WI38 (cell line): ENCODE measurements at regions not wholly inside any gene's neighbourhood (a gene's known extent, or its start where the extent isn't known, plus 50 kb on each side); places are given as distances from the start of the nearest gene placed in this dataset.

Experiments
- H3K4me3 ChIP-seq: 2 replicates; pipeline ENCODE4 v1.5.1; 2011; ENCODE audit warnings: low read depth, mild to moderate bottlenecking, control low read depth, low read length
- TF ChIP-seq, protein P1 (sequence below): IDR thresholded peaks from 2 replicates; pipeline ENCODE4 v1.5.1; 2012; ENCODE audit warnings: low read depth, mild to moderate bottlenecking, control low read depth, low read length

DNA sequence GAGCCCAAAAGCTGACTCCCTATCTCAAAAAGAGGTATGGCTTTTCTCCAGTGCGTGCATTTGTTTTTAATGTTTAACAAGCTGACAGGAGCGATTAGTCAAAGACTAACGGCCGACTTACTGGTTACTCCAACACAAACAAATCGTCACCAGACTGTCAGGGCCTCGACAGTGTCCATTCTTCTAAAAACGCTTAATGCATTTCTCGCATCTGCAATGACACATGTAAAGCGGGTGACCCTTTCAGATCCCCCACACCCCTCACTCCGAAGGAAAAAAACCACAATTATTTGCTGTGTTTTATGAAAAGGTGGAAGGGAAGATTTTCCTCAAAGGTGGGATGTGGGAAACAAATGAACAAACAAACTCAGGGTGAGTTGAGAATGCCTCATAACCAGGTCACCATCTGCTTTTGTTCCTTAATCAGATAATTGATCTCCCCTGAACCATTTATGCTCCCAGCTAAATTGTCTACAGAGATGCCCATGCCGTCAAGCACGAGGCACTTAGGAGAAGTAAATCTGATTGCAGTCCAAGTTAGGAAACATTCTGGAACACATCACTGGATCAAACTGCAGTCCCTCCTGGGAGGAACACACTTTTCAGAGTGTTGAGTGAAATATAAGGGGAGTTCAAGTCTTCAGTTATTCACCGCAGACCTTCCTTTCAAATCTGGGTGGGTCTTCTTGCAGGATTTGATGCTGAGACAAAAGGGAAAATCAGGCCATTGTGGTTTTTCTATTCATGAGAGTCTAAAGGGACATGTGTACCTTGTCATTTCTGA, 340.8 kb downstream of the CMPK2 start:
- H3K4me3 ChIP-seq, result no peak overlapping the region
- TF ChIP-seq, protein P1, sequence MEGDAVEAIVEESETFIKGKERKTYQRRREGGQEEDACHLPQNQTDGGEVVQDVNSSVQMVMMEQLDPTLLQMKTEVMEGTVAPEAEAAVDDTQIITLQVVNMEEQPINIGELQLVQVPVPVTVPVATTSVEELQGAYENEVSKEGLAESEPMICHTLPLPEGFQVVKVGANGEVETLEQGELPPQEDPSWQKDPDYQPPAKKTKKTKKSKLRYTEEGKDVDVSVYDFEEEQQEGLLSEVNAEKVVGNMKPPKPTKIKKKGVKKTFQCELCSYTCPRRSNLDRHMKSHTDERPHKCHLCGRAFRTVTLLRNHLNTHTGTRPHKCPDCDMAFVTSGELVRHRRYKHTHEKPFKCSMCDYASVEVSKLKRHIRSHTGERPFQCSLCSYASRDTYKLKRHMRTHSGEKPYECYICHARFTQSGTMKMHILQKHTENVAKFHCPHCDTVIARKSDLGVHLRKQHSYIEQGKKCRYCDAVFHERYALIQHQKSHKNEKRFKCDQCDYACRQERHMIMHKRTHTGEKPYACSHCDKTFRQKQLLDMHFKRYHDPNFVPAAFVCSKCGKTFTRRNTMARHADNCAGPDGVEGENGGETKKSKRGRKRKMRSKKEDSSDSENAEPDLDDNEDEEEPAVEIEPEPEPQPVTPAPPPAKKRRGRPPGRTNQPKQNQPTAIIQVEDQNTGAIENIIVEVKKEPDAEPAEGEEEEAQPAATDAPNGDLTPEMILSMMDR, result no peak

DNA sequence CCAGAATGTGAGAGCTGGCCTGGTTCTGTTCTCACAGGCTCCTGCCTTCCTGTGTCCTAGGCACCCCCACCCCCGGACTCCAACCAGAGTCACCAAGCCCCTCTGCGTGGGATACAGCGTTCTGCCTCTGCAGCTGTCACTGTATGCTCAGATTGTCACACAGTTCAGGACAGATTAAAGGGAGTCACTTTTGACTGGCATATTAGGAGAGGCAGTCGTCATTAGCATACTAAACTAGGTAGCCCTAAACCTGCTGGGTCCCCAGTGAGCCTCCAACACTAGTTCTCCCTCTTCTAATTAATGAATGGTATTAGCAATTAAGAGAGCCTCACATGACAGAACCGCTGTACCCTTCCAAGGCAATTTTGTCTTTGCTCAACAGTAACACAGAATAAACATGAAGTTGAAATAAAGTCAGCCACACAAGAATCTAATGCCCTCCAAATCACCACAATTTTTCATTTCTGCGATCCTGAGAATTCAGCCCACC, 340.2 kb downstream of the CMPK2 start:
- TF ChIP-seq, protein P1, result no peak
- H3K4me3 ChIP-seq, result no peak overlapping the region

DNA sequence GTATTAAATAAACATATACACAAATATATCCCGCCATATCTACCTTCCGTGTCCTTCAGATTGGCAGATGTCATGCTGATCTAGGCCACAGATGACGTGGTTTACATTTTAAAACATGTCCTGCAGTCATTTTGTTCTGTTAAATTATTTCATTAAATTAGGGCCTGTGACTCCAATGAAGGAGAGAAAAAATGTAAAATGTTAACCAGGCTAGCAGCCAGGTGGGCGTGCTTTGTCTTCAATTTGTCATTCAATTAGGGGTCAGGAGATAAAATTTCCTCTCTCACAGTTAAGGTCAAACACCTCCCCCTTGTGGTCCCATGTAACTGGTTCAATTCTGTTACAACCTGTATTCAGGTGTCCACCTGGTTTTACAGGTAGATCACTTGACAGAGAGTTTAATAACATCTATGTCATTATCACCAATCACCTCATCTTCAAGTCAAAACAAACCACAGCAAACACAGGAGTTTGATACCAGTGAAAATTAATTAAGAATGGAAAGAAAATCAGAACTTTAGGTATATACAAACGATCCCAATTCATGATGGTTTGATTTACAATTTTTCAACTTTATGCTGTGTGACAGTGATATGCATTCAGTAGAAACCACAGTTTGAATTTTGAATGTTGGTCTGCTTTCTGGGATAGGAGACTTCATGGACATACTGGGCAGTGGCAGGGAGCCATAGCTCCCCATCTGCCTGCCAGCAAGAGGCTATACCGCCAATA, 339.4 kb downstream of the CMPK2 start:
- H3K4me3 ChIP-seq, result no peak overlapping the region
- TF ChIP-seq, protein P1, result no peak

DNA sequence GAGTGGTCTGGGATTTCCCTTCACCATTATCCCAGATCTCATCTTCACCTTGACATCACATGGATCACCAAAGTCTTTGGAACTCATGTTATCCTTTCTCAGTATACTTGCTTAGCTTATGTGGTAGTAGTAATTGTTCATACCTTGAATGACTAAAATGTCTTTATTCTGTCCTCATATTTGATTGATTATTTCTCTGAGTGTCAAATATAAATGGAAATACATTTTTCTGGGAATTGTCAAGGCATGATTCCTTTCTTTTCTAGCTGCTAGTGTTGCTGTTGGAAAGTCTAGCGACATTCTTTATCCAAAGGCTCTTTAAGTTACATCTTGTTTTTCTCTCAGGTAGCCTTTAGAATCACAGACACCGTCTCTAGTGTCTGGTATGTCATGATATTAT, 334.4 kb downstream of the CMPK2 start:
- no peak overlapping the region for H3K4me3 ChIP-seq

DNA sequence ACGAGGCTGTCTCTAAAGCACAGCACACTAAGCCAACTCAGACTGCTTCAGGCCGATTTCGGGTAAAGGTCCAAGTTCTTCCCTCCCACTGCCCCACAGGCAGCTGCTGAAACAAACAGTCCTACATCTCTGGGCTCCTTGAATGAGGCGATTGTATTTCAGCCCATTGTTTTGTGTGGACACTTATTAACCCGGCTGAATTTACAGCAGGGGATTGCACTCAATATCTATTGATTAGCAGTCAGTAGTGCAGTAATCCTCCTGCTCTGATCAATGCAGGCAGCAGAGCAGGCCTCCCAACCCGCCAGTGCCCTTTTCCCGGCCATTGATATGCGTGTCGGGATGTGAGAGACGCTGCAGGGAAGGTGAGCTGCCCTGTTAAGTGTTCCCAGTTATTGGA, 330.1 kb downstream of the CMPK2 start:
- TF ChIP-seq, protein P1, result no peak
- no peak overlapping the region for H3K4me3 ChIP-seq

More for the DNA sequence above, 334.4 kb downstream of the CMPK2 start:
- TF ChIP-seq, protein P1, result no peak

DNA sequence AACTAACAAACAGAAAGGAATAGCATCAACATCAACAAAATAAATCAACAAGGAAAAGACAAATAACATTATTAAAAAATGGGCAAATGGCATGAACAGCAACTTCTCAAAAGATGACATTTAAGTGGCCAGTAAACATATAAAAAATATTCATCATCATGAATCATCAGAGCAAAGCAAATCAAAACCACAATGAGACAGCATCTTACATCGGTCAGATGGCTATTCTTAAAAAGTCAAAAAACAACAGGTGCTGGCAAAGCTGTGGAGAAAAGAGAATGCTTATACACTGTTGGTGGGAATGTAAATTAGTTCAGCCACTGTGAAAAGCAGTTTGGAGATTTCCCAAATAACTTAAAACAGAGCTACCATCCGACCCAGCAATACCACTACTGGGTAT, 327.1 kb downstream of the CMPK2 start:
- TF ChIP-seq, protein P1, result no peak

DNA sequence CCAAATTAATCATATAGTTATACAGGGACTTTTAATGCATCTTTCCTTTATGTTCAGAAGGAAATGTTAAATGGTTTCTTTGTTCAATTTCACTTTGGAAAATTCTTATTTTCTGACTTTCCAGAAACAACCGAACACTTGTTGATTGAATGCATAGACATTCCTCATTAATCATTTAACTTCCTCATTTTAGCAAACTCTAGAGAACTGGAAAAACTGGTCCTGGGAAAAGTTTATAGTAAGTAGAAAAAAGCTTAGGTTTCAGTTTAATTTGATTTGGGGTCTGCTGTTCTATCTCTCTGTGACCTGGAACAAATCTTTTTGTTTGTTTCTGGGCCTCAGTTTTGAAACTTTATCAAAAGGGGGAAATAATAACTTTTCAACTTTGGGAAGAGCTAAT, 320.4 kb downstream of the CMPK2 start:
- H3K4me3 ChIP-seq, result no peak overlapping the region
- TF ChIP-seq, protein P1, result no peak

More for the DNA sequence above, 327.1 kb downstream of the CMPK2 start:
- H3K4me3 ChIP-seq, result no peak overlapping the region
